Putamen (tissue), 1 donor: ENCODE measurements at regions not wholly inside any gene's neighbourhood (a gene's known extent, or its start where the extent isn't known, plus 50 kb on each side); places are given as distances from the start of the nearest gene placed in this dataset.
A peak's percentile ranks its signal among the peaks of the same experiment; 100 is the strongest.
"Not testable (repeated sequence)": the region's sequence is repeated elsewhere in the genome, so short reads cannot be mapped to it uniquely, and the experiment has no call there.

ENCODE experiments used
- DNase-seq: peaks from one replicate; pipeline ENCODE4 v3.0.0-alpha.2; 2016; ENCODE audit warnings: low spot score

DNA sequence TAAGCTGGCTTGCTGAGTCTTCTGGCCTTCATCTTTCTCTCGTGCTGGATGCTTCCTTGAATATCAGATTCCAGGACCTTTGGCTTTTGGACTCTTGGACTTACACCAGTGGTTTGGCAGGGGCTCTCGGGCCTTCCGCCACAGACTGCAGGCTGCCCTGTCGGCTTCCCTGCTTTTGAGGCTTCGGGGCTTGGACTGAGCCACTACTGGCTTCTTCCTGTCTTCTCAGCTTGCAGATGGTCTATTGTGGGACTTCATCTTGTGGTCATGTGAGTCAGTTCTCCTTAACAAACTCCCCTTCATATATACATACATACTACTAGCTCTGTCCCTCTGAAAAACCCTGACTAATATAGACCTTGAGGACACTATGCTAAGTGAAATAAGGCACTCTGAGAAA is 78.3 kb upstream of the SSBP2 start:
- no peak for DNase-seq

DNA sequence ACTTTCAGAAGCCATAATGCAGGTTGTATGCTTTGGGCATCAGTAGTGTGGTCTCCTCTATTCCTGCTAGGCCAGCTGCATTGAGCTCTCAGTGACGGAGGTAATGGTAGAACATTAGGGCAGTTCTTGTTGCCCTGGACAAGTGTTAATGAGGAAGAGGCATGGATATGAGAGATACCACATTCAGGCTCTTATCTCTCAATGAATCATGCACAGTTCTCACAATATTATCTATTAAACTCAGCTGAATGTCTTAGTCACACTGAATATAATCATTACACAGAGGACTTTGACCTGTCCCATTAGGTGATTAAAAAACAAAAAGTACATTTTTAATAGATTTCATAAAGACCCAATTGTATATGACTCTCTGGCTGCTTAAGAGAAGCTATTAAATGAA is 76.6 kb upstream of the SSBP2 start:
- DNase-seq, result no peak

GRCh38 chr5:81826128-81826527 is 75.2 kb upstream of the SSBP2 start:
- no peak for DNase-seq

DNA sequence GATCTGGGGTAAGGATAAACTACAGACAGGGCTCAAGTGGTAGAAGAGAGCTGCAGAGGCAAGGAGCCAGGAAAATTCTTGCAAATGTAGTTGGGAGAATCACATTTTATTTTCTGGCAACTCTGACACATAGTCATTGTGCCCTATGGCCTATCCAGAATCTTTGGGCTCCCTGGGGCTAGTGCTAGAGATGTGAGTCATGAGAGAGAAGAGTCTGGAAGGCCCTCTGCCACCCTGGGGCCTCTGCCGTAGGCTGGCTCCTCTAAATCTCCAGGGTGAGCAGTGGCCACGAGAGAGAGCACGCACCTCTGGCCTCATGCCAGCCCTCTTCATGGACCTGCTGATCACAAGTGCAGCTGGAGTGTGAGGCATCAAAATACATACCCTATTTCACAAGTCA is 74.3 kb upstream of the SSBP2 start:
- no peak for DNase-seq

DNA sequence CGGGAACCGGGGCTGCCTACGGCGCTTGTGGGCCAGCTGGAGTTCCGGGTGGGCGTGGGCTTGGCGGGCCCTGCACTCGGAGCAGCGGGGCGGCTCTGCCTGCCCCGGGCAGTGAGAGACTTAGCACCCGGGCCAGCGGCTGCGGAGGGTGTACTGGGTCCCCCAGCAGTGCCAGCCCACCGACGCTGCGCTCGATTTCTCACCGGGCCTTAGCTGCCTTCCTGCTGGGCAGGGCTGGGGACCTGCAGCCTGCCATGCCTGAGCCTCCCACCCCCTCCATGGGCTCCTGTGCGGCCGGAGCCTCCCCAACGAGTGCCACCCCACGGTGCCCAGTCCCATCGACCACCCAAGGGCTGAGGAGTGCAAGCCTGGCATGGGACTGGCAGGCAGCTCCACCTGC is 72.8 kb upstream of the SSBP2 start:
- not testable (repeated sequence) for DNase-seq

- no peak for DNase-seq
Measured at GRCh38 chr5:81820863-81821262, 70.0 kb upstream of the SSBP2 start.

- no peak for DNase-seq
Measured at GRCh38 chr5:81820318-81820636, 69.4 kb upstream of the SSBP2 start.

- no peak for DNase-seq
Measured at GRCh38 chr5:81819556-81820317, 68.8 kb upstream of the SSBP2 start.

DNA sequence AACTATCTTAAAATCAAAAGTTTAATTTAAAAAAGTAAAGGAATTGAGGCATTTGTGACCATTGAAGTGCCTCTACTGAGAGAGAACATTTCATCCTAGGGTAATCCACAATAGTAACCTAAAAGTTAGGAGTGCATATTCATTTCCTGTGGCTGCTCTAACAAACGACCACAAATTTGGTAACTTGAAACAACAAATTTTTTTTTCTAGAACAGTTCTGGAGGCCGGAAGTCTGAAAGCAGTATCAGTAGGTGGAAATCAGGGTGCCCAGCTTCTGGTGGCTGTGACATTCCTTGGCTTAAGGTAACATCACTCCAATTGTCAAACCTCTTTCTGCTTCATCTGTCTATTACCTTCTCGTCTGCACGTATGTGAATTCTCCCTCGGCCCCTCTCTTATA is 67.1 kb upstream of the SSBP2 start:
- DNase-seq, result no peak

GRCh38 chr5:81817086-81817485 is 66.2 kb upstream of the SSBP2 start:
- peak; percentile 37 for DNase-seq

- no peak for DNase-seq
Measured at GRCh38 chr5:81815321-81815720, 64.4 kb upstream of the SSBP2 start.

DNA sequence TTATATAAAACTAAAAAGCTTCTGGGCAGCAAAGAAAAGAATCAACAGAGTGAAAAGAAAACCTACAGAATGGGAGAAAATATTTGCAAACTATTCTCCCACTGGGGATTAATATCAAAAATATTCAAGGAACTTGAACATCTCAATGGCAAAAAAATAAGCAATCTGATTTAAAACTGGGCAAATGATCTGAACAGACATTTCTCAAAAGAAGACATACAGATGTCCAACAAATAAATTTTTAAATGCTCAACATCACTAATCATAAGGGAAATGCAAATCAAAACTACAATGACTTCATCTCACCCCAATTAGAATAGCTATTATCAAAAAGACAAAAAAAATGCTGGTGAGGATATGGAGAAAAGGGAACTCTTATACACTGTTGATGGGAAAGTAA is 57.2 kb upstream of the SSBP2 start:
- DNase-seq, result no peak

DNA sequence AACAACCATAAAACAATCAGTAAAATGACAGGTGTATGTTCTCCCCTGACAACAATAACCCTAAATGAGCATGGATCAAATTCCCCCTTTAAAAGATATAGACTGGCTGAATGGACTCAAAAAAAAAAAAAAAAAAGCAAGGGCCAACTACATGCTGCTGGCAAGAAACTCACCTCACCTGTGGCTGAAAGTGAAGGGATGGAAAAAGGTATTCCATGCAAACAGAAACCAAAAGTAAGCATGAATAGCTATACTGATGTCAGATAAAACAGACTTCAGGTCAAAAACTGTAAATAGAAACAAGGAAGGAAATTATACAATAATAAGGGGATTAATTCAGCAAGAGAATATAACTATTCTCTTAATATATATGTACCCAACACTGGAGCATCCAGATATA is 54.2 kb upstream of the SSBP2 start:
- no peak for DNase-seq

DNA sequence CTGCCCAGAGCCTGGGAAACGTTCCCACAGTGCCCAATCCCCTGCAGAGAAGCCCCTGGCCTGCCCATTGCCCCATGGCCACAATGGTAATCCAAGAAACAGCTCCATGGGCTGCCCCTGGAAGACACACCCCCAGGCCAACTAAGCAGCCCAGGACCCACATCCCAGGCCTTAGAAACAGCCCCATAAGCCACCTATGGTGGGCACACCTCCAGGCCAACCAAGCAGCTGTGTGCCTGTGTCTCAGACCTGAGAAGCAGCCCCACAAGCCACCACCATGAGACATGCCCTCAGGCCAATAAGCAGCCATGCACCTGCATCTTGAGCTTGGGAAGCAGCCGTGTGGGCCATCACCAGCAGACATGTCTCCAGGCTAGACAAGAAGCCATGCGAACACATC is 52.9 kb upstream of the SSBP2 start:
- no peak for DNase-seq

GRCh38 chr5:81802625-81803024 is 51.7 kb upstream of the SSBP2 start:
- no peak for DNase-seq

DNA sequence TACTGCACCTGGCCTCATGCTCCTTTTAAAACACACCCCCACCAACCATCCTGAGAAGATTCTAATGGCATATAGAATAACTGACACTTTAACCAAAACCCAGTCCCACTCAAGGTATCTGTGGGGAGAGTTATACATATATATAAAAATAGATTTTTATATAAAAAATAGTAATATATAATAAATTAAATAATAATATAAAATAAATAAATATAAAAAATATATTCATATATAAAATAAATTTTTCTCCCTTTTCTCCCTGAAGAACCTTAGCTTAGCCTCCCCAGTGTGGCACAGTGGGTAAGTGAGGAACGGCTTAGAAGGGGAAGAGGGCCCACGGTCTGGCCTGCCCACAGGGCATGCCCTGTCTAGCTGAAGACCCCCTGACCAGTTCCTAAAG is 51.1 kb upstream of the SSBP2 start:
- DNase-seq, result no peak

GRCh38 chr5:81800797-81801196 is 49.9 kb upstream of the SSBP2 start:
- DNase-seq, result no peak
